ENCODE measurements at regions not wholly inside any gene's neighbourhood (a gene's known extent, or its start where the extent isn't known, plus 50 kb on each side); places are given as distances from the start of the nearest gene placed in this dataset.

GRCh38 chr6:27002447-27002846, 245.1 kb upstream of the PRSS16 start:
- no peak overlapping the region for H3K27ac ChIP-seq (ENCODE audit: insufficient read length, low read depth, low read length)
- no peaks in the 10 kb centered on the region for H3K4me1 Mint-ChIP-seq
- no peak overlapping the region for H2BK20ac ChIP-seq (ENCODE audit: low read depth, low read length, poor library complexity, severe bottlenecking)
- H2BK15ac ChIP-seq (ENCODE audit: low read depth, low read length), result no peak overlapping the region
- H3K4ac ChIP-seq (ENCODE audit: low read depth, low read length), result no peak overlapping the region
- H3K4me2 ChIP-seq (ENCODE audit: insufficient read depth, insufficient read length, low read length), result no peak overlapping the region
- TF ChIP-seq, protein P1, sequence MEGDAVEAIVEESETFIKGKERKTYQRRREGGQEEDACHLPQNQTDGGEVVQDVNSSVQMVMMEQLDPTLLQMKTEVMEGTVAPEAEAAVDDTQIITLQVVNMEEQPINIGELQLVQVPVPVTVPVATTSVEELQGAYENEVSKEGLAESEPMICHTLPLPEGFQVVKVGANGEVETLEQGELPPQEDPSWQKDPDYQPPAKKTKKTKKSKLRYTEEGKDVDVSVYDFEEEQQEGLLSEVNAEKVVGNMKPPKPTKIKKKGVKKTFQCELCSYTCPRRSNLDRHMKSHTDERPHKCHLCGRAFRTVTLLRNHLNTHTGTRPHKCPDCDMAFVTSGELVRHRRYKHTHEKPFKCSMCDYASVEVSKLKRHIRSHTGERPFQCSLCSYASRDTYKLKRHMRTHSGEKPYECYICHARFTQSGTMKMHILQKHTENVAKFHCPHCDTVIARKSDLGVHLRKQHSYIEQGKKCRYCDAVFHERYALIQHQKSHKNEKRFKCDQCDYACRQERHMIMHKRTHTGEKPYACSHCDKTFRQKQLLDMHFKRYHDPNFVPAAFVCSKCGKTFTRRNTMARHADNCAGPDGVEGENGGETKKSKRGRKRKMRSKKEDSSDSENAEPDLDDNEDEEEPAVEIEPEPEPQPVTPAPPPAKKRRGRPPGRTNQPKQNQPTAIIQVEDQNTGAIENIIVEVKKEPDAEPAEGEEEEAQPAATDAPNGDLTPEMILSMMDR (conservative IDR thresholded peaks at IDR 0.05), result no peak
- no peak overlapping the region for H3T11ph ChIP-seq (ENCODE audit: low read length)
- H3K4me1 ChIP-seq (ENCODE audit: insufficient read depth, low read length), result no peaks in the 10 kb centered on the region
- no peak overlapping the region for H2BK120ac ChIP-seq (ENCODE audit: low read depth, low read length, poor library complexity, severe bottlenecking)
- no peaks in the 10 kb centered on the region for H3K27me3 Mint-ChIP-seq (ENCODE audit: low read depth)
- H3K36me3 Mint-ChIP-seq (ENCODE audit: insufficient read depth in 1 of 3, low read depth in 3 of 3), result peaks cover 0 to 4% (median 3%) of the 10 kb centered on the region in 3 experiments; a peak in 2 of 7 replicates
- no peak for DNase-seq
- H4K91ac ChIP-seq (ENCODE audit: insufficient read length, low read depth, low read length), result no peak overlapping the region
- no peak overlapping the region for H2BK5ac ChIP-seq (ENCODE audit: insufficient read length, low read length)
- no peak overlapping the region for H2BK12ac ChIP-seq (ENCODE audit: insufficient read length, low read depth, low read length)
- no peak overlapping the region for H3K9ac ChIP-seq (ENCODE audit: extremely low read depth, insufficient read length, low read length)
- H3K79me2 ChIP-seq (ENCODE audit: insufficient read depth, low read length), result no peaks in the 10 kb centered on the region
- H3K9me3 Mint-ChIP-seq, result peaks cover 0 to 3% of the 10 kb centered on the region in 2 experiments; a peak in 2 of 5 replicates
- no peak overlapping the region for H3K18ac ChIP-seq (ENCODE audit: insufficient read length, low read depth, low read length)
- no peak overlapping the region for H3K14ac ChIP-seq (ENCODE audit: insufficient read depth, low read length)
- no peaks in the 10 kb centered on the region for H3K79me1 ChIP-seq (ENCODE audit: insufficient read depth, low read depth, low read length, poor library complexity, severe bottlenecking)
- no peak overlapping the region for H3K23ac ChIP-seq (ENCODE audit: insufficient read length, low read depth, low read length)
- H4K20me1 ChIP-seq (ENCODE audit: control insufficient read depth, insufficient read depth, insufficient read length), result no peaks in the 10 kb centered on the region
- H4K5ac ChIP-seq (ENCODE audit: insufficient read length, low read depth, low read length), result no peak overlapping the region
- no peak overlapping the region for H4K8ac ChIP-seq (replicated peaks; ENCODE audit: insufficient read length, low read depth, low read length)
- no peaks in the 10 kb centered on the region for H3K27me3 ChIP-seq (ENCODE audit: insufficient read depth, low read length)
- no peak overlapping the region for H3K56ac ChIP-seq (ENCODE audit: insufficient read length, low read depth, low read length)
- no peak overlapping the region for H3K27ac Mint-ChIP-seq
- H3K4me3 Mint-ChIP-seq, result no peak overlapping the region
- H3K23me2 ChIP-seq (ENCODE audit: insufficient read length, low read depth, low read length, poor library complexity, severe bottlenecking), result no peaks in the 10 kb centered on the region
- H2AFZ ChIP-seq (ENCODE audit: low read length), result no peak overlapping the region
- WGBS (ENCODE audit: extremely low coverage, insufficient read length, low lambda C conversion rate), result no CpG with 5 or more reads among the region's 15 CpGs
- no peak overlapping the region for H2AK5ac ChIP-seq (ENCODE audit: insufficient read length, low read length)
- H3K9me3 ChIP-seq (ENCODE audit: control insufficient read depth, low read depth, low read length), result no peaks in the 10 kb centered on the region
